ENCODE measurements at regions not wholly inside any gene's neighbourhood (a gene's known extent, or its start where the extent isn't known, plus 50 kb on each side); places are given as distances from the start of the nearest gene placed in this dataset.
A peak's percentile ranks its signal among the peaks of the same experiment; 100 is the strongest.

GRCh38 chr1:234977875-234978396 lies 150.7 kb downstream of the TOMM20 start:
- TF ChIP-seq, protein P1, sequence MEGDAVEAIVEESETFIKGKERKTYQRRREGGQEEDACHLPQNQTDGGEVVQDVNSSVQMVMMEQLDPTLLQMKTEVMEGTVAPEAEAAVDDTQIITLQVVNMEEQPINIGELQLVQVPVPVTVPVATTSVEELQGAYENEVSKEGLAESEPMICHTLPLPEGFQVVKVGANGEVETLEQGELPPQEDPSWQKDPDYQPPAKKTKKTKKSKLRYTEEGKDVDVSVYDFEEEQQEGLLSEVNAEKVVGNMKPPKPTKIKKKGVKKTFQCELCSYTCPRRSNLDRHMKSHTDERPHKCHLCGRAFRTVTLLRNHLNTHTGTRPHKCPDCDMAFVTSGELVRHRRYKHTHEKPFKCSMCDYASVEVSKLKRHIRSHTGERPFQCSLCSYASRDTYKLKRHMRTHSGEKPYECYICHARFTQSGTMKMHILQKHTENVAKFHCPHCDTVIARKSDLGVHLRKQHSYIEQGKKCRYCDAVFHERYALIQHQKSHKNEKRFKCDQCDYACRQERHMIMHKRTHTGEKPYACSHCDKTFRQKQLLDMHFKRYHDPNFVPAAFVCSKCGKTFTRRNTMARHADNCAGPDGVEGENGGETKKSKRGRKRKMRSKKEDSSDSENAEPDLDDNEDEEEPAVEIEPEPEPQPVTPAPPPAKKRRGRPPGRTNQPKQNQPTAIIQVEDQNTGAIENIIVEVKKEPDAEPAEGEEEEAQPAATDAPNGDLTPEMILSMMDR (IDR thresholded peaks at IDR 0.05), result no peak
- TF ChIP-seq POLR2AphosphoS5 (IDR thresholded peaks at IDR 0.05; ENCODE audit: low read depth, low read length), result no peak; the same call in 1 of the 2 replicates
- TF ChIP-seq TCF7L2 (IDR thresholded peaks at IDR 0.05; ENCODE audit: low read depth, low read length), result peak; percentile 68
- no peak for TF ChIP-seq REST (IDR thresholded peaks at IDR 0.05; ENCODE audit: insufficient read depth in 1 of 2, low read depth in 2 of 2, low read length in 1 of 2)
- TF ChIP-seq SIN3A (IDR thresholded peaks at IDR 0.05; ENCODE audit: borderline replicate concordance, insufficient read depth, low read depth, low read length), result no peak

Data from Panc1 (cell line).